GM12891 (cell line): ENCODE measurements at regions not wholly inside any gene's neighbourhood (a gene's known extent, or its start where the extent isn't known, plus 50 kb on each side); places are given as distances from the start of the nearest gene placed in this dataset.

ENCODE experiments used
- PAX5 ChIP-seq: IDR thresholded peaks from 2 replicates; pipeline ENCODE4 v1.6.1; 2011; ENCODE audit warnings: low read length, moderate library complexity, mild to moderate bottlenecking; ENCODE audit not compliant: insufficient read depth, severe bottlenecking
- POLR2A ChIP-seq: IDR thresholded peaks from 2 replicates; pipeline ENCODE4 v1.6.1; 2011; ENCODE audit warnings: low read depth, low read length, control low read depth
- TAF1 ChIP-seq: IDR thresholded peaks from 2 replicates; pipeline ENCODE4 v1.6.1; 2011; ENCODE audit warnings: low read depth, low read length, control low read depth

DNA sequence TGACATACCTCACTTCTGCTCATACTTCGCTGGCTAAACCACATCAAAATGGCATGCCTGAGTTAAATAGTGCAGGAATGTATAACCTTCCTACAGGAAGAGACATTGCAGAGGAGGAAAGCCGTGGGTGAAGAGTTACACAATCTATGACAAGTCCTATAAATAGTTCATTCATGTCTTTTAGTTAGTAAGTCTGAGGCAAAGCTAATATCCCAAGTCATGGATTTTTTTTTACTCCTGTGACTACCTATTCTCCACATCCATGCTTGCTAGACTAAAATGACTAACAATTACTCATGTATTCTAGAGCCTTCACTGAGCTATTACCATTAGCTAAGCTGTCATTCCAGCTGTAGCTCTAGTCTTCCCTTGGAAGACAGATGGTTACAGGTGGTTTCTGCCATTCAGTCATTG is 391.3 kb downstream of the NR2F1-AS1 start:
- TF ChIP-seq POLR2A (no peak), TAF1 (no peak), PAX5 (no peak)
